ENCODE measurements at regions not wholly inside any gene's neighbourhood (a gene's known extent, or its start where the extent isn't known, plus 50 kb on each side); places are given as distances from the start of the nearest gene placed in this dataset.

DNA sequence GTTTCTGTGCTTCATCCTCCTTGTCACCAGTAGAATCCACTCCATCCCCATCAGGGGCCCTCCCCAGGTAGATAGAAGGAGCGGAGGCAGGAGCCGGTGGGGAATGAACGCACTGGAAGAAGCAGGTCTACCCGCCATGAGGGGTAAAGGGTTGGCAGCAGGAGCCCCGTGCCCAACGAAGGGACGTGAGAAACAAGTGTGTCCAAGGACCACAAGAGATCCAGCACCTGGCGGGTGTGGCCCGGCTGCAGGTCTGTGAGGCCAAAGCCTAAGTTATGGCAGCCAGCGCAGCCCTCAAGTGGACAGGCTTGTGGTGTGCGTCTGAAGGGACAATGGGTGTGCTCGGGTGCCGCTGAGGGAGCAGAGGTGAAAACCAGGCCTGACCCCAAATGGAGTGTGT lies 94.3 kb downstream of the IRX2 start:
- Histone ChIP-seq H3K27me3 (ENCODE audit: insufficient read depth, low read length, poor library complexity) (no peaks in the 10 kb centered on the region), H3K9ac (ENCODE audit: low read depth, low read length) (no peak overlapping the region), H3K9me3 (ENCODE audit: insufficient read depth, low read length, severe bottlenecking) (no peaks in the 10 kb centered on the region), H4K20me1 (ENCODE audit: insufficient read depth, low read length) (no peaks in the 10 kb centered on the region), H3K4me2 (ENCODE audit: insufficient read depth, low read length) (no peak overlapping the region), H3K4me1 (ENCODE audit: insufficient read depth, low read length) (no peaks in the 10 kb centered on the region), H2AFZ (ENCODE audit: low read depth, low read length) (no peak overlapping the region), H3K27ac (ENCODE audit: low read length) (no peak overlapping the region), H3K36me3 (ENCODE audit: insufficient read depth, low read length) (no peaks in the 10 kb centered on the region), H3K4me3 (ENCODE audit: low read depth in 1 of 2, low read length in 2 of 2) (no peak overlapping the region), H3K79me2 (ENCODE audit: insufficient read depth, low read length) (no peaks in the 10 kb centered on the region)
- DNase-seq (no peak), ATAC-seq (ENCODE audit: insufficient read depth, low read depth) (no peak)
- TF ChIP-seq, protein P1, sequence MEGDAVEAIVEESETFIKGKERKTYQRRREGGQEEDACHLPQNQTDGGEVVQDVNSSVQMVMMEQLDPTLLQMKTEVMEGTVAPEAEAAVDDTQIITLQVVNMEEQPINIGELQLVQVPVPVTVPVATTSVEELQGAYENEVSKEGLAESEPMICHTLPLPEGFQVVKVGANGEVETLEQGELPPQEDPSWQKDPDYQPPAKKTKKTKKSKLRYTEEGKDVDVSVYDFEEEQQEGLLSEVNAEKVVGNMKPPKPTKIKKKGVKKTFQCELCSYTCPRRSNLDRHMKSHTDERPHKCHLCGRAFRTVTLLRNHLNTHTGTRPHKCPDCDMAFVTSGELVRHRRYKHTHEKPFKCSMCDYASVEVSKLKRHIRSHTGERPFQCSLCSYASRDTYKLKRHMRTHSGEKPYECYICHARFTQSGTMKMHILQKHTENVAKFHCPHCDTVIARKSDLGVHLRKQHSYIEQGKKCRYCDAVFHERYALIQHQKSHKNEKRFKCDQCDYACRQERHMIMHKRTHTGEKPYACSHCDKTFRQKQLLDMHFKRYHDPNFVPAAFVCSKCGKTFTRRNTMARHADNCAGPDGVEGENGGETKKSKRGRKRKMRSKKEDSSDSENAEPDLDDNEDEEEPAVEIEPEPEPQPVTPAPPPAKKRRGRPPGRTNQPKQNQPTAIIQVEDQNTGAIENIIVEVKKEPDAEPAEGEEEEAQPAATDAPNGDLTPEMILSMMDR (IDR thresholded peaks at IDR 0.05; ENCODE audit: borderline replicate concordance, extremely low read depth, low read length, poor library complexity, severe bottlenecking), result no peak
- TF ChIP-seq EZH2 (IDR thresholded peaks at IDR 0.05; ENCODE audit: borderline replicate concordance, low read depth, low read length, severe bottlenecking), result no peak

DNA sequence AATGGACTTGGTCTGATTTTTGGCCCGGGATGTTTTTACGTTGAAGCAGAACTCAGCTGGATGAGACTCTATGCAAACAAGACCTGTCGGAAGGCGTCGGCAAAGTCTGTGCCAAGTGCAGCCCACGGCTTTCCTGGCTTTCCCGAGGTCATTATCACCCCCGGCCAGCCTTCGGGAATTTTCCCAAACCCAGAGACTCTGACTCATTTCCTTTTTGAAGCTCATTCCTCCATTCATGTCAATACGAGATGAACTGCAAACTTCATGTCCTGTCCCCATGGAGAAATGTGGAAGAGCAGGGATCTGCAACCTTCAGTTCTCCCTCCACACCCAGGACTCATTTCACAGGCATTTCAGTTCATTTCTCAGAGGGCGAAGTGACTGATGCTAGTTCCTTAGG lies 95.3 kb downstream of the IRX2 start:
- H3K9me3 ChIP-seq (ENCODE audit: insufficient read depth, low read length, severe bottlenecking), result no peaks in the 10 kb centered on the region
- no peaks in the 10 kb centered on the region for H4K20me1 ChIP-seq (ENCODE audit: insufficient read depth, low read length)
- H3K36me3 ChIP-seq (ENCODE audit: insufficient read depth, low read length), result no peaks in the 10 kb centered on the region
- no peaks in the 10 kb centered on the region for H3K79me2 ChIP-seq (ENCODE audit: insufficient read depth, low read length)
- no peak overlapping the region for H3K9ac ChIP-seq (ENCODE audit: low read depth, low read length)
- H2AFZ ChIP-seq (ENCODE audit: low read depth, low read length), result no peak overlapping the region
- no peak overlapping the region for H3K4me3 ChIP-seq (ENCODE audit: low read depth in 1 of 2, low read length in 2 of 2)
- no peak overlapping the region for H3K4me2 ChIP-seq (ENCODE audit: insufficient read depth, low read length)
- no peak overlapping the region for H3K27ac ChIP-seq (ENCODE audit: low read length)
- DNase-seq (no peak), ATAC-seq (ENCODE audit: insufficient read depth, low read depth) (no peak)
- no peaks in the 10 kb centered on the region for H3K27me3 ChIP-seq (ENCODE audit: insufficient read depth, low read length, poor library complexity)
- no peak for TF ChIP-seq EZH2 (IDR thresholded peaks at IDR 0.05; ENCODE audit: borderline replicate concordance, low read depth, low read length, severe bottlenecking)
- TF ChIP-seq, protein P1 (IDR thresholded peaks at IDR 0.05; ENCODE audit: borderline replicate concordance, extremely low read depth, low read length, poor library complexity, severe bottlenecking), result no peak
- H3K4me1 ChIP-seq (ENCODE audit: insufficient read depth, low read length), result no peaks in the 10 kb centered on the region

DNA sequence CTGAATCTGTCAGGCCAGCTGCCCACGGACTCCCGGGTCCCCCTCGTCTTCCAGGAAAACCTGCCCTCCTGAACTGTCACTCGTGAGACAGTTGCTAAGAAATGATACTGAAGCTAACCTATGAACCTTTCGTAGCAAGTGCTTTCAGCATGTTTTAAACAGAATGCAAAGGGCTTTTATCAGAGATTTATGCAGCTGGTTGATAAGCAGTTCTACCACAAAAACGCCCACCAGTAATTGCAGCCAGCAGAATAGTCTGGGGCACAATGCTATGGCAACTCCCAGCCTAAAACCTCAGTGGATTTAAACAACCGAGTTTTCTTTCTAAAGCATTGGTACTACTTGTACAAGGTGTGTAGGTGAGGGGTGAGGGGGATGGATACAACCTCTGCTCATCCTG lies 97.5 kb downstream of the IRX2 start:
- no peak overlapping the region for H3K4me2 ChIP-seq (ENCODE audit: insufficient read depth, low read length)

More for the DNA sequence above, 97.5 kb downstream of the IRX2 start:
- Histone ChIP-seq H3K9ac (ENCODE audit: low read depth, low read length) (no peak overlapping the region), H3K27me3 (ENCODE audit: insufficient read depth, low read length, poor library complexity) (no peaks in the 10 kb centered on the region), H3K27ac (ENCODE audit: low read length) (no peak overlapping the region), H3K4me3 (ENCODE audit: low read depth in 1 of 2, low read length in 2 of 2) (no peak overlapping the region), H2AFZ (ENCODE audit: low read depth, low read length) (no peak overlapping the region), H3K79me2 (ENCODE audit: insufficient read depth, low read length) (no peaks in the 10 kb centered on the region), H4K20me1 (ENCODE audit: insufficient read depth, low read length) (no peaks in the 10 kb centered on the region), H3K36me3 (ENCODE audit: insufficient read depth, low read length) (no peaks in the 10 kb centered on the region), H3K4me1 (ENCODE audit: insufficient read depth, low read length) (no peaks in the 10 kb centered on the region), H3K9me3 (ENCODE audit: insufficient read depth, low read length, severe bottlenecking) (no peaks in the 10 kb centered on the region)
- no peak for ATAC-seq (ENCODE audit: insufficient read depth, low read depth)
- no peak for TF ChIP-seq EZH2 (IDR thresholded peaks at IDR 0.05; ENCODE audit: borderline replicate concordance, low read depth, low read length, severe bottlenecking)
- TF ChIP-seq, protein P1 (IDR thresholded peaks at IDR 0.05; ENCODE audit: borderline replicate concordance, extremely low read depth, low read length, poor library complexity, severe bottlenecking), result no peak
- no peak for DNase-seq

Measured in DND-41 (cell line).